ENCODE measurements at regions not wholly inside any gene's neighbourhood (a gene's known extent, or its start where the extent isn't known, plus 50 kb on each side); places are given as distances from the start of the nearest gene placed in this dataset.

DNA sequence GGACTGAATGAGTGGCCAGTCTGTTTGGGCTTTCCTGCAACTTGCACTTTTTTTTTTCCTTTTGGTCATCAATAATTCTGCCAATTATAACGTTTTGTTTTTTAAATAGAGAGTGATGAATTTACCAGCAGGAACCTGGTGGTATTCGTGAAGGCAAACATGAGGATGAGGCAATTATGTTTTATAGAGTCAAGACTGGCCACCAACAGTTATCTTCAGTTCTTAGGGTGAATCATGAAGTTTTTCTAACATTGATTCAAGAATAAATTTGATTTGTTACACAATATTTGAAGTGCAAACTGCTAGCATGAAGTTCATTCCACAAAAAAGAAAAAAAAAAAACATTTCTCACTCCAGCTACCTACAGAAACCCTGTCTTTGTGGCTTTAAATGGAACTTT, 244.5 kb downstream of the SPRY2 start:
- H3K36me3 ChIP-seq (ENCODE audit: control insufficient read depth, low read length): no peaks in the 10 kb centered on the region
- TF ChIP-seq EZH2phosphoT487 (IDR thresholded peaks at IDR 0.05; ENCODE audit: borderline replicate concordance, low read length): no peak
- TF ChIP-seq CTCF (IDR thresholded peaks at IDR 0.05; ENCODE audit: low read depth, low read length, poor library complexity, severe bottlenecking): no peak
- H3K4me3 ChIP-seq (ENCODE audit: low read length): no peak overlapping the region
- no peaks in the 10 kb centered on the region for H3K9me2 ChIP-seq (replicated peaks; ENCODE audit: control insufficient read depth, low read length)
- no peaks in the 10 kb centered on the region for H3K27me3 ChIP-seq (ENCODE audit: control insufficient read depth, low read length)
- H4K20me1 ChIP-seq (ENCODE audit: control insufficient read depth, insufficient read depth, low read depth, low read length): no peaks in the 10 kb centered on the region
- H3F3A ChIP-seq (ENCODE audit: control insufficient read depth, insufficient read depth): no peaks in the 10 kb centered on the region
- H3K79me2 ChIP-seq (ENCODE audit: control insufficient read depth, low read length): no peaks in the 10 kb centered on the region
- H3K4me1 ChIP-seq (ENCODE audit: control insufficient read depth, low read length): no peaks in the 10 kb centered on the region
- no peaks in the 10 kb centered on the region for H3K9me3 ChIP-seq (ENCODE audit: control insufficient read depth, insufficient read depth, low read length)
- no peak overlapping the region for H3K27ac ChIP-seq (ENCODE audit: low read depth, low read length)
- H3K4me2 ChIP-seq (ENCODE audit: low read length): no peak overlapping the region

DNA sequence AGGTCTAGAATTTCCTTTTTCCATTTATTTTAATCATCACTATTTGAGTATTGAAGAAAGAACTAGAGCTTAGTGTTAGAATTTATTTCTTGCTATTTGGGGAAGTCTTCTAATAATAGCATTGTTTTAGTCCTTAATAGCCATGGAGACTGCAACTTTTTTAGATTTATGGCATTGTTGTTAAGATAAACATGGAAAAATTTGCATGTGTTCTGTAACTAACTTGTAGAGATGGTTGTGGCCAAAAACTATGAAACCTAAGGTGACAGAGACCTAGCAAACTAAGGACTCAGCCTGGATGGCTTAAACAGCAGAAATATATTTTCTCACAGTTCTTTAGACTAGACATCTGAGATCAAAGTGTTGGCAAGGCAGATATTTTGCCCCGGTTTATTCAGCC, 246.4 kb downstream of the SPRY2 start:
- no peaks in the 10 kb centered on the region for H3K36me3 ChIP-seq (ENCODE audit: control insufficient read depth, low read length)
- no peaks in the 10 kb centered on the region for H3K79me2 ChIP-seq (ENCODE audit: control insufficient read depth, low read length)
- H3K27me3 ChIP-seq (ENCODE audit: control insufficient read depth, low read length): no peaks in the 10 kb centered on the region
- no peak overlapping the region for H3K27ac ChIP-seq (ENCODE audit: low read depth, low read length)
- H3K4me3 ChIP-seq (ENCODE audit: low read length): no peak overlapping the region
- H3K4me2 ChIP-seq (ENCODE audit: low read length): no peak overlapping the region
- H3K4me1 ChIP-seq (ENCODE audit: control insufficient read depth, low read length): no peaks in the 10 kb centered on the region
- H3F3A ChIP-seq (ENCODE audit: control insufficient read depth, insufficient read depth): no peaks in the 10 kb centered on the region
- no peak for TF ChIP-seq CTCF (IDR thresholded peaks at IDR 0.05; ENCODE audit: low read depth, low read length, poor library complexity, severe bottlenecking)
- no peaks in the 10 kb centered on the region for H4K20me1 ChIP-seq (ENCODE audit: control insufficient read depth, insufficient read depth, low read depth, low read length)
- H3K9me3 ChIP-seq (ENCODE audit: control insufficient read depth, insufficient read depth, low read length): no peaks in the 10 kb centered on the region
- no peaks in the 10 kb centered on the region for H3K9me2 ChIP-seq (replicated peaks; ENCODE audit: control insufficient read depth, low read length)

DNA sequence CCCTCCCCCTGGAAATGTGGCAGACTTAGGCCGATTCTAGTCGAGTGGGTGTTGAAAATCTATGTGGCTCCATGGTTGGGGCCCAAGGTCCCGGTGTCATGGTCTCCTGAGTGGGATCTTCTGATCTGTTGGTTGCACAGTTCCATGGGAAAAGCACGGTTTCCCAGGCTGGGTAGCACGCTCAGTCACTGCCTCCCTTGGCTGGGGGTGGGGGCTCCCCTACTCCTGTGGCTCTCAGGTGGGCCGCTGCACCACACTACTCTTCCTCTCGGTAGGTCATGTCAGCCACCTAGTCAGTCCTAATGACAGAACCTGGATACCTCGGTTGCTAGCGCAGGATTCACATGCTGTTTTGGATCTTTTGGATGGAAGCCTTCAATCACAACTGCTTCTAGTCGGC, 247.0 kb downstream of the SPRY2 start:
- no peaks in the 10 kb centered on the region for H3K9me2 ChIP-seq (replicated peaks; ENCODE audit: control insufficient read depth, low read length)
- no peaks in the 10 kb centered on the region for H3K79me2 ChIP-seq (ENCODE audit: control insufficient read depth, low read length)
- no peak overlapping the region for H3K27ac ChIP-seq (ENCODE audit: low read depth, low read length)
- H4K20me1 ChIP-seq (ENCODE audit: control insufficient read depth, insufficient read depth, low read depth, low read length): no peaks in the 10 kb centered on the region
- no peak overlapping the region for H3K4me3 ChIP-seq (ENCODE audit: low read length)
- no peaks in the 10 kb centered on the region for H3F3A ChIP-seq (ENCODE audit: control insufficient read depth, insufficient read depth)
- no peaks in the 10 kb centered on the region for H3K9me3 ChIP-seq (ENCODE audit: control insufficient read depth, insufficient read depth, low read length)
- no peak overlapping the region for H3K4me2 ChIP-seq (ENCODE audit: low read length)
- no peak for TF ChIP-seq EZH2phosphoT487 (IDR thresholded peaks at IDR 0.05; ENCODE audit: borderline replicate concordance, low read length)
- no peak for TF ChIP-seq CTCF (IDR thresholded peaks at IDR 0.05; ENCODE audit: low read depth, low read length, poor library complexity, severe bottlenecking)
- H3K4me1 ChIP-seq (ENCODE audit: control insufficient read depth, low read length): no peaks in the 10 kb centered on the region
- H3K27me3 ChIP-seq (ENCODE audit: control insufficient read depth, low read length): no peaks in the 10 kb centered on the region
- no peaks in the 10 kb centered on the region for H3K36me3 ChIP-seq (ENCODE audit: control insufficient read depth, low read length)

DNA sequence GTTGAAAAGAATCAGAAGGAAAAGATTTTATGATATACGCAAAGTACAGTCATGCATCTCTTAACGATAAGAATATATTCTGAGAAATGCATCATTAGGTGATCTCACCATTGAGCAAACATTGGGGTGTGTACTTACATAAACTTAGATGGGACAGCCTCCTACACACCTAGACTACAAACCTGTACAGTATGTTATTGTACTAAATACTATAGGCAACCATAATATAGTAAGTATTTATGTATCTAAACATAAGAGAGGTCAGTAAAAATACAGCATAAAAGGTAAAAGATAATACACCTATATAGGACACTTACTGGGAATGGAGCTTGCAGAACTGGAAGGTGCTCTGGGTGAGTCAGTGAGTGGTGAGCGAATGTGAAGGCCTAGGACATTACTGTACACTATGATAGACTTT, 254.6 kb downstream of the SPRY2 start:
- H3K4me3 ChIP-seq (ENCODE audit: low read length): no peak overlapping the region
- no peaks in the 10 kb centered on the region for H3K79me2 ChIP-seq (ENCODE audit: control insufficient read depth, low read length)
- no peaks in the 10 kb centered on the region for H4K20me1 ChIP-seq (ENCODE audit: control insufficient read depth, insufficient read depth, low read depth, low read length)

More for the DNA sequence above, 254.6 kb downstream of the SPRY2 start:
- H3K27me3 ChIP-seq (ENCODE audit: control insufficient read depth, low read length): no peaks in the 10 kb centered on the region
- H3K4me2 ChIP-seq (ENCODE audit: low read length): no peak overlapping the region
- H3K4me1 ChIP-seq (ENCODE audit: control insufficient read depth, low read length): no peaks in the 10 kb centered on the region
- H3K27ac ChIP-seq (ENCODE audit: low read depth, low read length): no peak overlapping the region
- TF ChIP-seq EZH2phosphoT487 (IDR thresholded peaks at IDR 0.05; ENCODE audit: borderline replicate concordance, low read length) (no peak), CTCF (IDR thresholded peaks at IDR 0.05; ENCODE audit: low read depth, low read length, poor library complexity, severe bottlenecking) (no peak)
- H3K9me2 ChIP-seq (replicated peaks; ENCODE audit: control insufficient read depth, low read length): no peaks in the 10 kb centered on the region
- no peaks in the 10 kb centered on the region for H3F3A ChIP-seq (ENCODE audit: control insufficient read depth, insufficient read depth)
- no peaks in the 10 kb centered on the region for H3K36me3 ChIP-seq (ENCODE audit: control insufficient read depth, low read length)
- H3K9me3 ChIP-seq (ENCODE audit: control insufficient read depth, insufficient read depth, low read length): no peaks in the 10 kb centered on the region

Data from DOHH2 (cell line).